Right renal pelvis (tissue), 4 donors: ENCODE measurements at regions not wholly inside any gene's neighbourhood (a gene's known extent, or its start where the extent isn't known, plus 50 kb on each side); places are given as distances from the start of the nearest gene placed in this dataset.

ENCODE experiments used
- DNase-seq, 4 donors: peaks; one replicate each; pipeline ENCODE4 v3.0.0-alpha.2; 2013; ENCODE audit warnings: low read depth in 4 of 4, low spot score in 3 of 4, missing footprints in 1 of 4

GRCh38 chr9:80231318-80232236, 659.8 kb downstream of the TLE4 start:
- no peak for DNase-seq

GRCh38 chr9:80223897-80224296, 652.1 kb downstream of the TLE4 start:
- DNase-seq, result no peak

- no peak for DNase-seq
Measured at GRCh38 chr9:80222466-80223169, 650.9 kb downstream of the TLE4 start.

- DNase-seq, result no peak
Measured at GRCh38 chr9:80218328-80218727, 646.6 kb downstream of the TLE4 start.

- no peak for DNase-seq
Measured at GRCh38 chr9:80213613-80214012, 641.8 kb downstream of the TLE4 start.

GRCh38 chr9:80208696-80209095, 636.9 kb downstream of the TLE4 start:
- DNase-seq, result no peak

- DNase-seq, result no peak
Measured at GRCh38 chr9:80204054-80204453, 632.3 kb downstream of the TLE4 start.

- DNase-seq, result no peak
Measured at GRCh38 chr9:80197661-80198060, 625.9 kb downstream of the TLE4 start.

- DNase-seq, result no peak
Measured at GRCh38 chr9:80191108-80191507, 619.3 kb downstream of the TLE4 start.

- no peak for DNase-seq
Measured at GRCh38 chr9:80188579-80188978, 616.8 kb downstream of the TLE4 start.

GRCh38 chr9:80185112-80185738, 613.5 kb downstream of the TLE4 start:
- DNase-seq, result no peak

- no peak for DNase-seq
Measured at GRCh38 chr9:80177949-80178480, 606.2 kb downstream of the TLE4 start.

GRCh38 chr9:80175286-80176150, 603.8 kb downstream of the TLE4 start:
- peak in 1 of 4 donors; percentile 40 for DNase-seq

- no peak for DNase-seq
Measured at GRCh38 chr9:80163889-80164288, 592.1 kb downstream of the TLE4 start.

- DNase-seq, result peak in 2 of 4 donors; percentile 42 to 45
Measured at GRCh38 chr9:80158554-80159170, 586.9 kb downstream of the TLE4 start.

- peak in 2 of 4 donors; percentile 41 to 45 for DNase-seq
Measured at GRCh38 chr9:80158131-80158530, 586.4 kb downstream of the TLE4 start.

GRCh38 chr9:80157561-80157983, 585.8 kb downstream of the TLE4 start:
- peak; percentile 56 to 86 (median 67) for DNase-seq

GRCh38 chr9:80156756-80157472, 585.1 kb downstream of the TLE4 start:
- DNase-seq, result no peak

- DNase-seq, result no peak
Measured at GRCh38 chr9:80156262-80156661, 584.5 kb downstream of the TLE4 start.
